H9 (cell line): ENCODE measurements at regions not wholly inside any gene's neighbourhood (a gene's known extent, or its start where the extent isn't known, plus 50 kb on each side); places are given as distances from the start of the nearest gene placed in this dataset.

Source experiments
- DNase-seq: peaks from one replicate; pipeline ENCODE4 v3.0.0-alpha.2; 2017
- H2AFZ ChIP-seq: one replicate; pipeline ENCODE4 v1.6.1; 2013; ENCODE audit warnings: mild to moderate bottlenecking, low read length, control low read depth, moderate library complexity
- H2AK5ac ChIP-seq: 2 replicates; pipeline ENCODE4 v1.6.1; 2013; ENCODE audit warnings: low read length, control low read depth, mixed read lengths; ENCODE audit not compliant: insufficient read length
- H2BK120ac ChIP-seq: one replicate; pipeline ENCODE4 v1.6.1; 2013; ENCODE audit warnings: low read depth, mild to moderate bottlenecking, low read length, control low read depth, inconsistent platforms; ENCODE audit not compliant: poor library complexity, severe bottlenecking
- H2BK12ac ChIP-seq: 2 replicates; pipeline ENCODE4 v1.6.1; 2013; ENCODE audit warnings: low read length, control low read depth, mixed read lengths, low read depth; ENCODE audit not compliant: insufficient read length
- H2BK15ac ChIP-seq: 2 replicates; pipeline ENCODE4 v1.6.1; 2013; ENCODE audit warnings: low read depth, low read length, control low read depth
- H2BK20ac ChIP-seq: one replicate; pipeline ENCODE4 v1.6.1; 2013; ENCODE audit warnings: low read depth, mild to moderate bottlenecking, low read length, control low read depth, inconsistent platforms; ENCODE audit not compliant: poor library complexity, severe bottlenecking
- H2BK5ac ChIP-seq: 2 replicates; pipeline ENCODE4 v1.6.1; 2013; ENCODE audit warnings: low read length, control low read depth, mixed read lengths; ENCODE audit not compliant: insufficient read length
- H3K14ac ChIP-seq: 2 replicates; pipeline ENCODE4 v1.6.1; 2013; ENCODE audit warnings: low read length, control low read depth; ENCODE audit not compliant: insufficient read depth
- H3K18ac ChIP-seq: 2 replicates; pipeline ENCODE4 v1.6.1; 2013; ENCODE audit warnings: low read depth, mild to moderate bottlenecking, mixed read lengths, low read length, control low read depth; ENCODE audit not compliant: insufficient read length
- H3K23ac ChIP-seq: 2 replicates; pipeline ENCODE4 v1.6.1; 2013; ENCODE audit warnings: low read length, control low read depth, mixed read lengths, low read depth; ENCODE audit not compliant: insufficient read length
- H3K23me2 ChIP-seq: 2 replicates; pipeline ENCODE4 v1.6.1; 2013; ENCODE audit warnings: low read depth, mild to moderate bottlenecking, mixed read lengths, low read length, control low read depth; ENCODE audit not compliant: insufficient read length, poor library complexity, severe bottlenecking
- H3K27ac ChIP-seq: 2 replicates; pipeline ENCODE4 v1.5.1; 2013; ENCODE audit warnings: low read length, control low read depth, mixed read lengths, low read depth; ENCODE audit not compliant: insufficient read length
- H3K27me3 ChIP-seq: 2 replicates; pipeline ENCODE4 v1.6.1; 2013; ENCODE audit warnings: low read length, control low read depth, inconsistent platforms; ENCODE audit not compliant: insufficient read depth
- H3K4ac ChIP-seq: 2 replicates; pipeline ENCODE4 v1.6.1; 2013; ENCODE audit warnings: low read depth, mild to moderate bottlenecking, control low read depth, inconsistent platforms, low read length, moderate library complexity
- H3K4me1 ChIP-seq: 2 replicates; pipeline ENCODE4 v1.6.1; 2013; ENCODE audit warnings: low read length, control low read depth, inconsistent platforms; ENCODE audit not compliant: insufficient read depth
- H3K4me2 ChIP-seq: 2 replicates; pipeline ENCODE4 v1.6.1; 2013; ENCODE audit warnings: low read length, control low read depth, mixed read lengths; ENCODE audit not compliant: insufficient read length, insufficient read depth
- H3K56ac ChIP-seq: 2 replicates; pipeline ENCODE4 v1.6.1; 2013; ENCODE audit warnings: low read depth, mild to moderate bottlenecking, mixed read lengths, low read length, control low read depth; ENCODE audit not compliant: insufficient read length
- H3K79me1 ChIP-seq: 2 replicates; pipeline ENCODE4 v1.6.1; 2013; ENCODE audit warnings: low read depth, mild to moderate bottlenecking, moderate library complexity, low read length, control low read depth, inconsistent platforms; ENCODE audit not compliant: insufficient read depth, poor library complexity, severe bottlenecking
- H3K79me2 ChIP-seq: 2 replicates; pipeline ENCODE4 v1.6.1; 2013; ENCODE audit warnings: low read length, control low read depth, inconsistent platforms; ENCODE audit not compliant: insufficient read depth
- H3K9ac ChIP-seq: 2 replicates; pipeline ENCODE4 v1.6.1; 2013; ENCODE audit warnings: low read length, control low read depth, mixed read lengths; ENCODE audit not compliant: insufficient read length; ENCODE audit errors: extremely low read depth
- H3K9me3 ChIP-seq: one replicate; pipeline ENCODE4 v1.6.1; 2013; ENCODE audit warnings: low read depth, low read length, inconsistent platforms; ENCODE audit not compliant: control insufficient read depth
- H3T11ph ChIP-seq: one replicate; pipeline ENCODE4 v1.6.1; 2013; ENCODE audit warnings: mild to moderate bottlenecking, low read length, control low read depth, inconsistent platforms
- H4K20me1 ChIP-seq: one replicate; pipeline ENCODE4 v1.6.1; 2013; ENCODE audit not compliant: control insufficient read depth, insufficient read length, insufficient read depth
- H4K5ac ChIP-seq: 2 replicates; pipeline ENCODE4 v1.6.1; 2013; ENCODE audit warnings: low read depth, mild to moderate bottlenecking, mixed read lengths, low read length, control low read depth; ENCODE audit not compliant: insufficient read length
- H4K8ac ChIP-seq: replicated peaks from 2 replicates; pipeline ENCODE4 v1.6.1; 2013; ENCODE audit warnings: low read length, control low read depth, mixed read lengths, low read depth; ENCODE audit not compliant: insufficient read length
- H4K91ac ChIP-seq: 2 replicates; pipeline ENCODE4 v1.6.1; 2013; ENCODE audit warnings: low read depth, mild to moderate bottlenecking, moderate library complexity, mixed read lengths, low read length, control low read depth; ENCODE audit not compliant: insufficient read length
- H3K27ac Mint-ChIP-seq, 3 experiments: 2 replicates in 2 of 3; 3 replicates in 1 of 3; pipeline ENCODE4 v1.8.0; 2020 to 2021; ENCODE audit warnings: mixed read lengths in 3 of 3, mild to moderate bottlenecking in 1 of 3, moderate library complexity in 1 of 3
- H3K27me3 Mint-ChIP-seq: 2 replicates; pipeline ENCODE4 v1.8.0; 2021; ENCODE audit warnings: low read depth, mild to moderate bottlenecking, moderate library complexity, mixed read lengths
- H3K36me3 Mint-ChIP-seq, 3 experiments: 2 replicates in 2 of 3; 3 replicates in 1 of 3; pipeline ENCODE4 v1.8.0; 2020 to 2021; ENCODE audit warnings: low read depth in 3 of 3, mixed read lengths in 3 of 3; ENCODE audit not compliant: insufficient read depth in 1 of 3
- H3K4me1 Mint-ChIP-seq, 2 experiments: 2 replicates each; pipeline ENCODE4 v1.8.0; 2020; ENCODE audit warnings: mixed read lengths in 2 of 2
- H3K4me3 Mint-ChIP-seq, 2 experiments: 2 replicates in 1 of 2; 3 replicates in 1 of 2; pipeline ENCODE4 v1.8.0; 2020 to 2021; ENCODE audit warnings: mild to moderate bottlenecking in 2 of 2, mixed read lengths in 2 of 2, moderate library complexity in 1 of 2
- H3K9me3 Mint-ChIP-seq, 2 experiments: 2 replicates in 1 of 2; 3 replicates in 1 of 2; pipeline ENCODE4 v1.8.0; 2020; ENCODE audit warnings: mild to moderate bottlenecking in 2 of 2, mixed read lengths in 2 of 2, moderate library complexity in 1 of 2
- CTCF ChIP-seq: fragments of 200-600 bp; sonication (generic); conservative IDR thresholded peaks from 3 replicates; pipeline ENCODE4 v1.8.0; 2021; ENCODE audit warnings: antibody characterized with exemption, mild to moderate bottlenecking
- WGBS: extraction: QIAGEN DNeasy Blood & Tissue Kit; methylation state at CpG from one replicate; pipeline ENCODE4 v1.1.7; 2013; ENCODE audit warnings: missing lambda C conversion rate, low lambda C conversion rate, mixed read lengths; ENCODE audit not compliant: insufficient read length; ENCODE audit errors: extremely low coverage; 5-methylcytosine and 5-hydroxymethylcytosine counted together

- no peak overlapping the region for H3T11ph ChIP-seq
- TF ChIP-seq CTCF = no peak
- H3K27ac ChIP-seq = no peak overlapping the region
- no peak overlapping the region for H2AFZ ChIP-seq
- H2AK5ac ChIP-seq = no peak overlapping the region
- H3K4me2 ChIP-seq = no peak overlapping the region
- no peaks in the 10 kb centered on the region for H3K27me3 ChIP-seq
- H3K9me3 Mint-ChIP-seq = peaks cover 7% of the 10 kb centered on the region in 2 experiments; a peak in 3 of 5 replicates
- no CpG with 5 or more reads among the region's 5 CpGs for WGBS
- no peak overlapping the region for H4K91ac ChIP-seq
- H4K20me1 ChIP-seq = no peaks in the 10 kb centered on the region
- H3K18ac ChIP-seq = no peak overlapping the region
- H3K4ac ChIP-seq = no peak overlapping the region
- H3K4me1 Mint-ChIP-seq = peaks cover 0 to 5% of the 10 kb centered on the region in 2 experiments; a peak in 1 of 4 replicates
- DNase-seq = no peak
- H3K23me2 ChIP-seq = no peaks in the 10 kb centered on the region
- H3K56ac ChIP-seq = no peak overlapping the region
- H2BK12ac ChIP-seq = no peak overlapping the region
- no peak overlapping the region for H4K8ac ChIP-seq
- no peaks in the 10 kb centered on the region; the same call in 1 of the 2 replicates for H3K4me1 ChIP-seq
- H2BK5ac ChIP-seq = no peak overlapping the region
- H3K4me3 Mint-ChIP-seq = no peak overlapping the region
- no peaks in the 10 kb centered on the region for H3K79me2 ChIP-seq
- no peak overlapping the region for H3K14ac ChIP-seq
- H3K23ac ChIP-seq = no peak overlapping the region
- H3K79me1 ChIP-seq = no peaks in the 10 kb centered on the region
- no peak overlapping the region for H4K5ac ChIP-seq
- no peak overlapping the region for H2BK15ac ChIP-seq
- H3K9ac ChIP-seq = no peak overlapping the region
- H3K9me3 ChIP-seq = no peaks in the 10 kb centered on the region
- peaks cover 0 to 5% (median 0%) of the 10 kb centered on the region in 3 experiments; a peak in 2 of 7 replicates for H3K36me3 Mint-ChIP-seq
- no peak overlapping the region for H2BK120ac ChIP-seq
- H3K27ac Mint-ChIP-seq = peak overlapping the region in 1 of 3 experiments; percentile 28; a peak in 1 of 7 replicates
- H3K27me3 Mint-ChIP-seq = no peaks in the 10 kb centered on the region
- no peak overlapping the region for H2BK20ac ChIP-seq
Measured at GRCh38 chr4:36426741-36427140, 145.3 kb downstream of the DTHD1 start.
